ENCODE measurements at regions not wholly inside any gene's neighbourhood (a gene's known extent, or its start where the extent isn't known, plus 50 kb on each side); places are given as distances from the start of the nearest gene placed in this dataset.

- in situ Hi-C loops (cut with HindIII; ENCODE audit: low sequenced_read_pairs), result no loop called here
- H3K4me3 ChIP-seq (ENCODE audit: low read depth, low read length), result no peak overlapping the region
- no peak for TF ChIP-seq CTCF (IDR thresholded peaks at IDR 0.05; ENCODE audit: low read depth, low read length, missing control alignments)
- DNase-seq (ENCODE audit: low read depth), result no peak
Measured at GRCh38 chrX:78513971-78514738, 145.0 kb downstream of the RTL3 start.

GRCh38 chrX:78506248-78506647, 152.9 kb downstream of the RTL3 start:
- DNase-seq (ENCODE audit: low read depth), result no peak
- no peak for TF ChIP-seq CTCF (IDR thresholded peaks at IDR 0.05; ENCODE audit: low read depth, low read length, missing control alignments)
- no peak overlapping the region for H3K4me3 ChIP-seq (ENCODE audit: low read depth, low read length)
- in situ Hi-C loops (cut with HindIII; ENCODE audit: low sequenced_read_pairs), result no loop called here

- DNase-seq (ENCODE audit: low read depth), result no peak
- H3K4me3 ChIP-seq (ENCODE audit: low read depth, low read length), result no peak overlapping the region
- TF ChIP-seq CTCF (IDR thresholded peaks at IDR 0.05; ENCODE audit: low read depth, low read length, missing control alignments), result no peak
- in situ Hi-C loops (cut with HindIII; ENCODE audit: low sequenced_read_pairs), result no loop called here
Measured at GRCh38 chrX:78496483-78496882, 162.6 kb downstream of the RTL3 start.

GRCh38 chrX:78493180-78493579, 165.8 kb upstream of the CYSLTR1 start:
- in situ Hi-C loops (cut with HindIII; ENCODE audit: low sequenced_read_pairs), result no loop called here
- no peak for TF ChIP-seq CTCF (IDR thresholded peaks at IDR 0.05; ENCODE audit: low read depth, low read length, missing control alignments)
- DNase-seq (ENCODE audit: low read depth), result no peak

GRCh38 chrX:78476701-78477100, 149.3 kb upstream of the CYSLTR1 start:
- no peak overlapping the region for H3K4me3 ChIP-seq (ENCODE audit: low read depth, low read length)
- no peak for TF ChIP-seq CTCF (IDR thresholded peaks at IDR 0.05; ENCODE audit: low read depth, low read length, missing control alignments)
- in situ Hi-C loops (cut with HindIII; ENCODE audit: low sequenced_read_pairs), result no loop called here
- no peak for DNase-seq (ENCODE audit: low read depth)

More at GRCh38 chrX:78493180-78493579, 165.8 kb upstream of the CYSLTR1 start:
- no peak overlapping the region for H3K4me3 ChIP-seq (ENCODE audit: low read depth, low read length)

- no peak for TF ChIP-seq CTCF (IDR thresholded peaks at IDR 0.05; ENCODE audit: low read depth, low read length, missing control alignments)
- no peak overlapping the region for H3K4me3 ChIP-seq (ENCODE audit: low read depth, low read length)
- DNase-seq (ENCODE audit: low read depth), result no peak
- in situ Hi-C loops (cut with HindIII; ENCODE audit: low sequenced_read_pairs), result no loop called here
Measured at GRCh38 chrX:78456909-78457308, 129.5 kb upstream of the CYSLTR1 start.

Measured in astrocyte of the cerebellum (primary cell).